SK-N-MC (cell line): ENCODE measurements at regions not wholly inside any gene's neighbourhood (a gene's known extent, or its start where the extent isn't known, plus 50 kb on each side); places are given as distances from the start of the nearest gene placed in this dataset.

ENCODE experiments used
- EZH2 ChIP-seq: fragments of 200-600 bp; sonication (generic); IDR thresholded peaks from one replicate; pipeline ENCODE4 v1.6.1; 2017; ENCODE audit warnings: antibody characterized with exemption
- FOXP2 ChIP-seq: optimal IDR thresholded peaks from 2 replicates; pipeline ENCODE3; 2011; ENCODE audit warnings: mild to moderate bottlenecking, moderate library complexity; ENCODE audit not compliant: insufficient read depth; ENCODE audit errors: extremely low read length, control extremely low read depth
- POLR2AphosphoS5 ChIP-seq: IDR thresholded peaks from 2 replicates; pipeline ENCODE4 v1.6.1; 2012; ENCODE audit warnings: mild to moderate bottlenecking, low read depth, low read length, borderline replicate concordance

DNA sequence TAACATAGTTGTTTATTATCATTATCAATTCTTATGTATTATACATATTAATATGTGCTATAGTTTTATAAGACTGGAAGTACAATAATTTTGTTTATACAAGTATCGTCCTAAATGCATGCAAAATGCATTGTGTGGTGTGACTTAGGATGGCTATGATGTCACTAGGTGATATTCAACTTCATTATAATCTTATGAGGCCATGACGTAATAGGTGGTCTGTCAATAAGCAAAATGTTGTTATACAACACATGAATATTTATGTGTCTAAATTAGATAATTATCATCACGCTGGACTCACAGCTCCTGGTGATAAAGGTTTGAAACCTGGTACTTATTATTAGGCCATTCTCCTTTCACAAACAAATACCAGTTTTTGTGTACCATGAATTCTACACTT is 104.4 kb upstream of the NYAP2 start:
- TF ChIP-seq EZH2: no peak
- TF ChIP-seq POLR2AphosphoS5: no peak
- TF ChIP-seq FOXP2: no peak
